PC-3 (cell line): ENCODE measurements at regions not wholly inside any gene's neighbourhood (a gene's known extent, or its start where the extent isn't known, plus 50 kb on each side); places are given as distances from the start of the nearest gene placed in this dataset.

ENCODE experiments used
- ATAC-seq: fragments of 200-7000 bp; cut with Tn5 transposase; 2 replicates; pipeline ENCODE4 v1.9.1; 2020; ENCODE audit warnings: mild to moderate bottlenecking, moderate library complexity
- BruUV-seq: library from RNA; stranded (reverse); fragments of 400-500 nt; replicated peaks from 2 replicates; lab custom pipeline; 2021; lab: Mats Ljungman, UMichigan
- CTCF ChIA-PET: fragments of 300-600 bp; sonication (Branson Sonifier 250); formaldehyde crosslinking; loops from one replicate; lab custom pipeline; 2022; ENCODE audit warnings: antibody characterized with exemption; lab: Charles Lee
- POLR2A ChIA-PET: fragments of 300-600 bp; sonication (Branson Sonifier 250); formaldehyde crosslinking; loops from one replicate; lab custom pipeline; 2022; ENCODE audit warnings: antibody characterized with exemption; ENCODE audit not compliant: unreplicated experiment; lab: Charles Lee
- DNase-seq: peaks from one replicate; pipeline ENCODE4 v3.0.0-alpha.2; 2015
- H2AFZ ChIP-seq: fragments of 300-600 bp; sonication (generic); 2 replicates; pipeline ENCODE4 v1.6.0; 2016; ENCODE audit warnings: antibody characterized with exemption, low read length
- H3F3A ChIP-seq: fragments of 300-600 bp; sonication (generic); one replicate; pipeline ENCODE4 v1.6.0; 2017; ENCODE audit warnings: antibody characterized with exemption, low read length, control low read depth, mild to moderate bottlenecking; ENCODE audit not compliant: unreplicated experiment
- H3K27ac ChIP-seq: fragments of 300-600 bp; sonication (generic); 2 replicates; pipeline ENCODE4 v1.5.1; 2016; ENCODE audit warnings: mild to moderate bottlenecking, low read length
- H3K27me3 ChIP-seq: fragments of 300-600 bp; sonication (generic); 2 replicates; pipeline ENCODE4 v1.6.1; 2016; ENCODE audit warnings: low read length, mixed read lengths
- H3K36me3 ChIP-seq: fragments of 300-600 bp; sonication (generic); 2 replicates; pipeline ENCODE4 v1.6.1; 2016; ENCODE audit warnings: low read depth, mixed run types, low read length, mixed read lengths
- H3K4me1 ChIP-seq: fragments of 300-600 bp; sonication (generic); 2 replicates; pipeline ENCODE4 v1.5.1; 2016; ENCODE audit warnings: low read length; ENCODE audit not compliant: insufficient read depth
- H3K4me2 ChIP-seq: fragments of 300-600 bp; sonication (generic); 2 replicates; pipeline ENCODE4 v1.6.0; 2016; ENCODE audit warnings: low read length
- H3K4me3 ChIP-seq: fragments of 300-600 bp; sonication (generic); 2 replicates; pipeline ENCODE4 v1.5.1; 2016; ENCODE audit warnings: mild to moderate bottlenecking, low read length, mixed read lengths
- H3K79me2 ChIP-seq: fragments of 300-600 bp; sonication (generic); 2 replicates; pipeline ENCODE4 v1.6.1; 2017; ENCODE audit warnings: low read length, mixed read lengths
- H3K9ac ChIP-seq: fragments of 300-600 bp; sonication (generic); 2 replicates; pipeline ENCODE4 v1.6.0; 2016; ENCODE audit warnings: mild to moderate bottlenecking, low read length
- H3K9me2 ChIP-seq: fragments of 300-600 bp; sonication (generic); replicated peaks from 2 replicates; pipeline ENCODE4 v1.6.1; 2016; ENCODE audit warnings: mixed run types, low read length, mixed read lengths
- H3K9me3 ChIP-seq: fragments of 300-600 bp; sonication (generic); 2 replicates; pipeline ENCODE4 v1.6.1; 2016; ENCODE audit warnings: low read length, mixed read lengths
- H4K20me1 ChIP-seq: fragments of 300-600 bp; sonication (generic); 2 replicates; pipeline ENCODE4 v1.6.1; 2016; ENCODE audit warnings: low read length, mixed read lengths
- EZH2 ChIP-seq: fragments of 300-600 bp; sonication (generic); IDR thresholded peaks from one replicate; pipeline ENCODE4 v1.6.1; 2017; ENCODE audit warnings: antibody characterized with exemption, mild to moderate bottlenecking, low read length; ENCODE audit not compliant: unreplicated experiment
- EZH2phosphoT487 ChIP-seq: fragments of 300-600 bp; sonication (generic); IDR thresholded peaks from 2 replicates; pipeline ENCODE4 v1.6.1; 2018; ENCODE audit warnings: mild to moderate bottlenecking, antibody characterized with exemption, low read length, borderline replicate concordance
- intact Hi-C: fragments of 100-400 bp; cut with micrococcal nuclease; formaldehyde crosslinking; loops from 2 replicates; pipeline ENCODE4 v1.9.0; 2023
- TF ChIP-seq, protein P1 (sequence below): fragments of 300-600 bp; sonication (generic); conservative IDR thresholded peaks from 2 replicates; pipeline ENCODE4 v1.5.1; 2017; ENCODE audit warnings: antibody characterized with exemption, low read depth, mild to moderate bottlenecking, low read length

GRCh38 chr4:181525634-181526033, 717.6 kb upstream of the TENM3 start:
- H3K36me3 ChIP-seq: no peaks in the 10 kb centered on the region
- H3K79me2 ChIP-seq: no peaks in the 10 kb centered on the region
- TF ChIP-seq EZH2: no peak
- TF ChIP-seq, protein P1, sequence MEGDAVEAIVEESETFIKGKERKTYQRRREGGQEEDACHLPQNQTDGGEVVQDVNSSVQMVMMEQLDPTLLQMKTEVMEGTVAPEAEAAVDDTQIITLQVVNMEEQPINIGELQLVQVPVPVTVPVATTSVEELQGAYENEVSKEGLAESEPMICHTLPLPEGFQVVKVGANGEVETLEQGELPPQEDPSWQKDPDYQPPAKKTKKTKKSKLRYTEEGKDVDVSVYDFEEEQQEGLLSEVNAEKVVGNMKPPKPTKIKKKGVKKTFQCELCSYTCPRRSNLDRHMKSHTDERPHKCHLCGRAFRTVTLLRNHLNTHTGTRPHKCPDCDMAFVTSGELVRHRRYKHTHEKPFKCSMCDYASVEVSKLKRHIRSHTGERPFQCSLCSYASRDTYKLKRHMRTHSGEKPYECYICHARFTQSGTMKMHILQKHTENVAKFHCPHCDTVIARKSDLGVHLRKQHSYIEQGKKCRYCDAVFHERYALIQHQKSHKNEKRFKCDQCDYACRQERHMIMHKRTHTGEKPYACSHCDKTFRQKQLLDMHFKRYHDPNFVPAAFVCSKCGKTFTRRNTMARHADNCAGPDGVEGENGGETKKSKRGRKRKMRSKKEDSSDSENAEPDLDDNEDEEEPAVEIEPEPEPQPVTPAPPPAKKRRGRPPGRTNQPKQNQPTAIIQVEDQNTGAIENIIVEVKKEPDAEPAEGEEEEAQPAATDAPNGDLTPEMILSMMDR: no peak
- H3K4me2 ChIP-seq: no peak overlapping the region
- intact Hi-C loops: loop anchor here (5.0 to 10.0 kb wide), 2 partner anchors 698 to 861 kb away; no protein-coding TSS in a partner anchor
- no peaks in the 10 kb centered on the region for H4K20me1 ChIP-seq
- no peak overlapping the region for H3K4me3 ChIP-seq
- H3K9ac ChIP-seq: no peak overlapping the region
- H2AFZ ChIP-seq: no peak overlapping the region
- H3K4me1 ChIP-seq: no peaks in the 10 kb centered on the region
- H3K27ac ChIP-seq: no peak overlapping the region
- DNase-seq (no peak), ATAC-seq (no peak)
- H3K9me2 ChIP-seq: no peaks in the 10 kb centered on the region
- H3K27me3 ChIP-seq: no peaks in the 10 kb centered on the region
- POLR2A ChIA-PET: no interaction called here
- no peaks in the 10 kb centered on the region for H3F3A ChIP-seq
- CTCF ChIA-PET: no interaction called here
- H3K9me3 ChIP-seq: no peaks in the 10 kb centered on the region
- BruUV-seq: no TSS peak

- Histone ChIP-seq H2AFZ (no peak overlapping the region), H3K27me3 (no peaks in the 10 kb centered on the region), H3K4me1 (no peaks in the 10 kb centered on the region), H3K9me3 (no peaks in the 10 kb centered on the region), H3K4me3 (no peak overlapping the region), H4K20me1 (no peaks in the 10 kb centered on the region), H3K9me2 (no peaks in the 10 kb centered on the region), H3K4me2 (no peak overlapping the region), H3K9ac (no peak overlapping the region), H3K79me2 (no peaks in the 10 kb centered on the region), H3K36me3 (no peaks in the 10 kb centered on the region), H3K27ac (no peak overlapping the region), H3F3A (no peaks in the 10 kb centered on the region)
- CTCF ChIA-PET: interaction anchor here (0.5 kb wide), 1 partner anchor 29 kb away, joined by 3 read pairs; no protein-coding TSS in a partner anchor
- TF ChIP-seq, protein P1: peak; percentile 80
- TF ChIP-seq EZH2: no peak
- intact Hi-C loops: loop anchor here (5.0 to 10.0 kb wide), 2 partner anchors 701 to 864 kb away; no protein-coding TSS in a partner anchor
- peak; percentile 71 for DNase-seq
- POLR2A ChIA-PET: no interaction called here
- BruUV-seq: no TSS peak
- peak; percentile 64 for ATAC-seq
Measured at GRCh38 chr4:181528570-181529184, 714.5 kb upstream of the TENM3 start.

DNA sequence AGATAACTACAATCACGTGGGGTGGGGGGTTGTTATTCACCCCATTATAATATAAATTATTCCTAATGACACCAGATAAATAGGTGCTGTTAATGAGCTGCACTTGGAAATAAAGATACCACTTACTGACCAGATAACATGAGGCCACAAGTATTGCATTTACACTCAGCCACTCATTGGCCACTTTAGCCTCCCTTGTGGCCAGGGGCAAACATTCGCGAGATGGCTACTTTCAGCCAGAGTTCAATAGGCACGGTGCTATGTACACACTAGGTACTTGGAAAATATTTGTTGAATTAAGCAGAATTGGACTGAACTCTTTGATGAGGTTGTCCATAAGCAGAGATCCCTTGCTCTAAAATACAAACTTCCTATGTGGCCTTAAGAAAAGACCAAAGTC, 713.7 kb upstream of the TENM3 start:
- H3K4me2 ChIP-seq: no peak overlapping the region
- no peaks in the 10 kb centered on the region for H3K4me1 ChIP-seq
- no peaks in the 10 kb centered on the region for H3K79me2 ChIP-seq
- ATAC-seq (no peak), DNase-seq (no peak)
- no peak overlapping the region for H3K9ac ChIP-seq
- no peaks in the 10 kb centered on the region for H3K36me3 ChIP-seq
- H3F3A ChIP-seq: no peaks in the 10 kb centered on the region
- intact Hi-C loops: loop anchor here (5.0 to 10.0 kb wide), 2 partner anchors 702 to 865 kb away; no protein-coding TSS in a partner anchor
- no peak overlapping the region for H3K27ac ChIP-seq
- H4K20me1 ChIP-seq: no peaks in the 10 kb centered on the region
- no peaks in the 10 kb centered on the region for H3K27me3 ChIP-seq
- TF ChIP-seq, protein P1: no peak
- TF ChIP-seq EZH2 (no peak), EZH2phosphoT487 (no peak)
- no peaks in the 10 kb centered on the region for H3K9me2 ChIP-seq
- BruUV-seq: no TSS peak
- H2AFZ ChIP-seq: no peak overlapping the region
- CTCF ChIA-PET: no interaction called here
- no peaks in the 10 kb centered on the region for H3K9me3 ChIP-seq
- POLR2A ChIA-PET: no interaction called here
- H3K4me3 ChIP-seq: no peak overlapping the region
